ENCODE measurements at regions not wholly inside any gene's neighbourhood (a gene's known extent, or its start where the extent isn't known, plus 50 kb on each side); places are given as distances from the start of the nearest gene placed in this dataset.

DNA sequence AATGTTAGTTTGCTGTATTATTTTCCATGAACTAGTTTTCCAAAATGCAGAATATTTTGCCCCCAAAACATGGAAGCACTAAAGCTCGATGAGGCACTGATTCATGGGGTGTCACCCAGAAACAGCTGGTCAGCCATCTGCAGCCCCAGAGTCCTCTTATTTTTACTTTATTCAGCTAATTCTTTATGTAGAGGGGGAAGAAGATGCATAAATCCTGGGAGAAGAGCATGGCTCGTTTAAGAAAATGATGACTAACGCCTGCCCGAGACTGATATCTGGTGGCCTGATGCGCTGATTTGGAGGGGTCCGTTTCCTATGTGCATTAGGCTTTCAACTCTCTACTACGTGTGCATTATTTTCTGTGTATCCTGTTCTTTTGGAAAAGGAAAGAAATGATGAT is 390.3 kb upstream of the MEF2C start:
- no peak for DNase-seq (ENCODE audit: low read depth in 2 of 2)

- no peak for DNase-seq (ENCODE audit: low read depth in 2 of 2)
These were observed 387.9 kb upstream of the MEF2C start for GRCh38 chr5:89270901-89271300.

DNA sequence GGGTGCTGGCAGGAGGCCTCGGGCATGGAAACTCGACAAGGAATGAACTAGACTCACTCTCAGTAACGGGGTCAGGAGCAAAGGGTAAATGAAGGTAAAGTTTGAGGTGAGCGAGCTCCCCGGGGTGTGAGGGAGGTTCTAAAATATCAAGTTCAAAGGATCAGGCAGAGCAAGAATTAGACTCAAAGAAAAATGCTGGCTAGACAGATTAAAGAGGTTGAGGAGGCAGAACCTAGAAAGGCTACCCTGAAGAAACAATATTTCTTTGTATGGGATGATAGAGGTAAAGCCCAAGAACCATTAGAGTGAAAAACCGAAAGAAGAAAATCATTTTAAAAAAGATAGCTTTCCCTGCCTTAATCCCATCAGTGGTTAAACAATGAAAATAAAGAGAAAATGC is 386.7 kb upstream of the MEF2C start:
- DNase-seq (ENCODE audit: low read depth in 2 of 2), result no peak

- no peak for DNase-seq (ENCODE audit: low read depth in 2 of 2)
These were observed 385.5 kb upstream of the MEF2C start for GRCh38 chr5:89268460-89268859.

DNA sequence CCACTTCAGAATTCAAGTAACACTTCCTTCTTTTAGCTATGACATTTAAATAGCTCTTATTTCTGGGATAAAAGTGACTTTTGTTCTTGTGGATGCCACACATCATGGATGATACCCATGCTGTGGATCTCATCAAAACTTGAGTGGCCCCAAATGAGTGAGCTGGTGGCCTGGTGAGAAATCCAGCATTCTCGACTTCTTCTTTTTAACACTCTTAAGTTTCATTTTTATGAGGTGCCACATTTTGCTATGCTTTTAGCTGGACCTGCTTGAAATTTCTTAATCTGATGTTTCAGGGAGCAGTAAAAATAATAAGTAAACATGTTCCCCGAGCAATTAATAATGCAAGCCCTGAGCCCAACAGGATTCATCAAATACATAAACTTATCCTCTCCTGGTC is 384.8 kb upstream of the MEF2C start:
- no peak for DNase-seq (ENCODE audit: low read depth in 2 of 2)

DNA sequence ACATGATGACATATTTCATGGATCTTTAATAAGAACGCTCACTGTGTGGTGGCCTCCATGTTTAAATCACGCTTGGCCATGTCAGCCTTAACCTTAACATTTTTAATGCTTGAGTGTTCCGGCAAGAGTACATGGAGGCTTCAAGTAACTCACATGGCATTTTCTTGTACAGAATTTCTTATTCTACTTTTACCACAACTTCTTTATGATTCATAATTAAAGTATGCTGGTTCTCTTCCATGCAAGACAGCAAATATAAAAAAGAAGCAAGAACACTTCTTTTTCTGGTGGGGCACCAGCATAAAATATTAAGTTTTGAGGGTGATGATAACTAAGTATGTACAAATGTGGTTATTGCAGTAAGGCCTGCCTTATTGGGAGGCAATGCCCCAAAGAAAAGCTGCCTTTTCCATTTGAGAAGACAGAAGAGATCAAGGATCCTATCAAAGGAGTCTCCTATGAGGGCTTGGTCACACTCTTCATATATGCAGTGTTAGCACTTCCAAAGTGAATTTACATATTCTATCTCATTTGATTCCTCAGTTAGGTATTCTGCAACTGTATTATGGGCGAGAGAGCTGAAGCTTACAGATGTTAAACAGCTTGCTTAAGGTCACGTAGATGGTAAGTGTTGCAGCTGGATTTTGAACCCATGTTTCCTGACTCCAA is 382.7 kb upstream of the MEF2C start:
- no peak for DNase-seq (ENCODE audit: low read depth in 2 of 2)

DNA sequence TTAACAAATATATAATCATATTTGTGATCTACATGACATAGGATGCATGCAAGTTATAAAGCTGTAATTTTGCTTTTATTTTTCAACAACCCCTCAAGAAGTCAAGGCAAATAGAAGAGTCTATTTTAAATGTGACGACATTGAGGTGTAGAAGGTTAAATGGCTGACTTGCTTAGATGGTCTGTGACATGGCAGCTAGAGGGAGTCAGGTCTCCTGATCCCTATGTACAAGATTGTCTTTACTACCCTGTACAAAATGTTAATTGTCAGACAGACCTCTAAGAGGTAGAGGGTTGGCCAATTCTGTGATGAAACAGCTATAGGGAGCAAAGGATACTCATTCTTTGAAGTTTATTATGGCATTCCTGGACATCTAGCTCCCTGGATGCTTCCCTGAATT is 380.9 kb upstream of the MEF2C start:
- no peak for DNase-seq (ENCODE audit: low read depth in 2 of 2)

GRCh38 chr5:89262030-89262429 is 379.0 kb upstream of the MEF2C start:
- DNase-seq (ENCODE audit: low read depth in 2 of 2), result no peak

- DNase-seq (ENCODE audit: low read depth in 2 of 2), result no peak
These were observed 377.3 kb upstream of the MEF2C start for GRCh38 chr5:89260254-89260653.

DNA sequence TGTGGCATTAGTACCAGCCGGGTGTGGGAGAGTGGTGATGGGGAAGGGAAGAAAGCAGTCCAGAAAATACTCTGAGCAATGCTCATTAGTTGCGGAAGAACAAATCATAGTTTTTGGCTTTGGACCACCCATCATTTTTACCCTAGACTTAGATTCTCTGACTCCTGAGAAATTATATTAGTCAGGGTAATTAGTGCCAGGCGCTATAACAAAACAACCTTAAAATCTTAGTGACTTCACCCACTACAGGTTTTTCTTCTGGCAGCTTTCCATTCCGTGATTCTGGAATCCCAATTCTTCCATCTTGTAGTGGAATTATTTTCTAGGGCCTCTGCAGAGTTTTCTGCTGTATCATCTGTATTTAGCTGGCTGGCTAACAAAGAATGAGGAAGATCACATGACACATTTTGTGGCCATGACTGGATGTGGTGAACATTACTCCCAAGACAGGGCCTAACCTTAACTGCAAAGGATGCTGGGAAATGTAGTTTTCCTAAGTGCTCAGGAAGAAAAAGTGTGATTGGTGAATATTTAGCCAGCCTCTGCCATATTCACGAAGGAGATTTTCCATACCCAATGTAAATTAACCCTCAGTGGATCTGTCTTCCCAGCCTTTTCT is 373.0 kb upstream of the MEF2C start:
- DNase-seq (ENCODE audit: low read depth in 2 of 2), result no peak

DNA sequence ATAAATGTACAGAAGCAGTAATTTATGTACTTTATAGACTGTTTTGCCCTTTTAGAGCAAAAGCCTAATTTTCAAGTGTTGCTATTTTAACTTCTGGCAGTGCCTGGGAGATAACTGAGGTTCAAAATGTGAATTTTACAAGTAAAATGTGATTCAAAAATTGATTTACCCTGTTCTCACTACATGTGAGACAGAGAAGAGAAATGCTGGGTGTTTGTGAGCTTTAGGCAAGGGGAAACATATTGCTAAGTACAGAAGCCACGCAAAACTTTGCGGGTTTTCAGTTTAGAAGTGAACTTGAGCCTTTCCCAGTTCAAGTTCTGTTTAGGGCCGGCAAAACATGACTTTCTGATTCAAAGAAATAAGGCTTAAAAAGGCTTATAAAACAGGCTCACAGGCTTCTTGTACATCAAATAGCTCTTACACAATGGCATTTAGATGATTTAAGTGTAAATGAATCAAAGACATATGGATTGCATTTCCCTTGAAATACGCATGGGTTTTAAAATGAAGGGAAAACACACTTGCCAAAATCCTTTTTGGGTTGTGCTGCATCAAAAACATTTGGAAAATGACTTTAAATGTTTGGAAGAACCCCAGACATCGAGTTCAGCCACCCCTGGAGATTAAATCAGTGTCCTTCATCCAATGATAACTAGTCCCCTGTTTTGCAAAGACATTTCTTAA is 370.8 kb upstream of the MEF2C start:
- no peak for DNase-seq (ENCODE audit: low read depth in 2 of 2)

DNA sequence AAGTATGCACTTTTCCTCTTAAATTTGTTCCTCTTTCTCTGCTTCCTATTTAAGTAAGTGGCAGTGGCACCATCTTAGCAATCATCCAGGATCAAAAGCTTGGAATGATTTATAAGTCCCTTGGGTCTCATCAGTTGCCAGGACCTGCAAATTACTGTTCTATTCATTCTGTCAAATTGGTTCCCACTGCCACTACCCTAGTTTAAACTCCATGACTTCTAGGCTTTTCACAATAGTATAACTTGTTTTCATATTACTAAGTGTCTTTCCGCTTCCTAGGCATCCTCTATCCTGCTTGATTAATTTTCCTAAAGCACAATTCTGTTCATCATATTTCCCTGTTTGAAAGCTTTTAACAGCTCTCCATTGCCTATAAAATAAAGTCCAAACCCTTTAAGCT is 363.9 kb upstream of the MEF2C start:
- no peak for DNase-seq (ENCODE audit: low read depth in 2 of 2)

- no peak for DNase-seq (ENCODE audit: low read depth in 2 of 2)
These were observed 363.3 kb upstream of the MEF2C start for GRCh38 chr5:89246252-89246651.

- DNase-seq (ENCODE audit: low read depth in 2 of 2), result no peak
These were observed 360.6 kb upstream of the MEF2C start for GRCh38 chr5:89243611-89244010.

DNA sequence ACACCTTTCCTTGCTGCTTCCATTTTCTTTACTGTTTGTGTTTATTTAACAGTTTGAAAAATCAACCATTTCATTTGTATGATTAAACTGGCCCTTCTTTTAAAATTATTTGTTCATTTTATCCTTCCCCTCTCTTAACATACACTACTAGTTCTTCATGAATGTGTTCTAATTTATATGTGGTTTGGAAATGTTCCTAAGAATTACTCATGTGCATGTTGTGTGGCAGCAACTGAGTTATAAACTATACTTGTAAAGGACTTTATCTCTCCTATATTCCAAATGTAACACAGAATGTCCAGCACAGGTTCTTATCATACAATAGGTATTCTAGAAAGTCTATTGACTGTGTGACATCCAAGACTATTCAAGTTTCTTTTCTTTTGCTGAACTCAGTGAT is 358.2 kb upstream of the MEF2C start:
- no peak for DNase-seq (ENCODE audit: low read depth in 2 of 2)

DNA sequence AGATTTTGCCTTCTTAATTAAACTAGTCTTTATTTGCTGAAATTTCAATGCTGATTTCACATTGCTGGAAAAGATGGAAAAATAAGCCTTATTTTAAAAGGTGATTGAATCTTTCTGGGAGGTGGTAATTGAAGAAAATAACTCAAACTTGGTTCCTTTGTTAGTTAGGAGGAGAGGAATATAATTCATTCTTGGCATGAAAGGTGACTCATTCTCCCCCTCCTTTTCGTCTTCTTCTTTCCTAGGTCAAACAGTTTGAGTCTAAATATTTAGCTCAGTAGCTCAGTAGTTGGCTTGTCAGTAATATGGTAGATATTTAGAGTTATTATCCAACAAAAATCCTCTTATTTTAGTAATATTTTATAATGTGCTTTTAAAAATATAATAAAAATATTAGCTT is 353.9 kb upstream of the MEF2C start:
- DNase-seq (ENCODE audit: low read depth in 2 of 2), result no peak

DNA sequence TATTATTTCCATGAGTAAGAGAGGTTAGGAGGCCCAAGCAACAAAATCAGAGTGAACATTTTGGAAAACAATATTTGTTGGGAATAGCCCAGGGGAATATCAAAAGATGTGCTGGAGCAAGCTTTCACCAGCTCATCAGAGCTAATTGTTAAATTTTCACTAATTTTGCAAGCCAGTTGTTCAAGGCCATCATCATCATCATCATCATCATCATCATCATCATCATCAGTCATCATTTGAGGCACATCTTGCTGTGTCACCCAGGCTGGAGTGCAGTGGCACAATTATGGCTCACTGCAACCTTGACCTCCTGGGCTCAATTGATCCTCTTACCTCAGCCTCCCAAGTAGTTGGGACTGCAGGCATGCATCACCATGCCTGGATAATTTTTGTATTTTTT is 350.5 kb upstream of the MEF2C start:
- DNase-seq (ENCODE audit: low read depth in 2 of 2), result no peak

- DNase-seq (ENCODE audit: low read depth in 2 of 2), result no peak
These were observed 349.2 kb upstream of the MEF2C start for GRCh38 chr5:89232139-89232603.

DNA sequence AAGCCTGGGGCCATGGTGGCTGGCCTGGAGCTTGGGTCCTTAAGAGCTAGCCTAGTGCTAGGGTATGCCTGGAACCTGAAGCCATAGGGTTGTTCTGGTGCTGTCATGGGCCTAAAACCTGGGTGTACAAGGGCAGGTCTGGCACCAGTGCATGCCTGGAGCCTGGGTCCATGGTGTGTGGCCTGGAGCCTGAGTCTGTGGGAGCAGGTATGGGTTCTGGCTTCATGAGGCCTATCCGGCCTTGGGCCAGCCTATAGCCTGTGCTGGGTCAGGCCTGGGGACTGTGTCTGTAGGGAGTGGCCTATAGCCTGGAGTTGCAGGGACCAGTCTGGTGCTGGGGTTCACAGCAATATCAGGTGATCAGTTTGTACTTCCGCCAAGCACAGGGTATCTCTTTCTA is 347.2 kb upstream of the MEF2C start:
- DNase-seq (ENCODE audit: low read depth in 2 of 2), result no peak

GRCh38 chr5:89229331-89230070 is 346.5 kb upstream of the MEF2C start:
- no peak for DNase-seq (ENCODE audit: low read depth in 2 of 2)

DNA sequence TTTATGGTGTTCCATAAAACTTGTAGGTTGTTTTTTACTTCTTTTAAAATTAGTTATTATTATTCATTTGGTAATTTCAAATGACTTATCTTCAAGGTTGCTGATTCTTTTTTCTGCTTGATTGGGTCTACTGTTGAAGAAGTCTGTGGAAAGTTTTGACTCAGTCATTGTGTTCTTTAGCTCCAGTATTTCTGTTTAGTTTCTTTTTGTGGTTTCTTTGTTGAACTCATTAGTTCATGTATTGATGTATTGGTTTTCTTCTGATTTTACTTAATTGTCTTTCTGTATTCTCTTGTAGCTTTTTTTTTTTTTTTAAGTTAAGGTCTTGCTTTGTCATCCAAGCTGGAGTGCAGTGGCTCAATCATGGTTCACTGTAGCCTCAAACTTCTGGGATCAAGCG is 345.4 kb upstream of the MEF2C start:
- DNase-seq (ENCODE audit: low read depth in 2 of 2), result no peak

GRCh38 chr5:89218364-89218763 is 335.4 kb upstream of the MEF2C start:
- DNase-seq (ENCODE audit: low read depth in 2 of 2), result no peak

- DNase-seq (ENCODE audit: low read depth in 2 of 2), result no peak
These were observed 333.6 kb upstream of the MEF2C start for GRCh38 chr5:89216606-89217005.

All from activated CD8-positive, alpha-beta memory T cell treated with anti-CD3 and anti-CD28 coated beads for 4 hours (primary cell).